ENCODE measurements at regions not wholly inside any gene's neighbourhood (a gene's known extent, or its start where the extent isn't known, plus 50 kb on each side); places are given as distances from the start of the nearest gene placed in this dataset.

DNA sequence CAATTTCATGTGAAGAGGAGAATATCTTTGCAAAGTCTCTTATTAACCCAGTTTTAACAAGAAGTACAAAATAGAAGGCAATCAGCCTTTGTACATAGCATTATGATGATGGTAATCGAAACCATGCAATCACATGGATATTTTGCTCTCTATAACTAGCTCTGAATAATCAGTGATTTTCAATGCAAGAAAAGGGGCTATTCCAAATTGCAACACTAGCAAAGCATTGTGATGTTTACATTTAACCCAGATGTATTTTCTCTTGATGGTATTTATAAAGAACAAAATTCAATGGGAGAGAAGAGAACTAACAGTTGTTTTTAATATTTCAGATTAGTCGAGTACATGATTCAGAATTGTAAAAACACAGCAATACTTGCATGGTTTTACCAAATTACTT lies 437.5 kb upstream of the DMAC1 start:
- WGBS (ENCODE audit: insufficient coverage) = no CpG with 5 or more reads among the region's 2 CpGs
- Histone ChIP-seq H3K4me3 (ENCODE audit: low read depth, low read length) (no peak overlapping the region), H3K27me3 (ENCODE audit: control insufficient read depth, insufficient read depth, low read length) (no peaks in the 10 kb centered on the region), H3K36me3 (ENCODE audit: control insufficient read depth, insufficient read depth, low read length) (no peaks in the 10 kb centered on the region), H3K4me1 (ENCODE audit: control insufficient read depth, insufficient read depth, low read length) (peaks cover 4% of the 10 kb centered on the region), H3K27ac (ENCODE audit: low read depth, low read length) (no peak overlapping the region), H3K9me3 (ENCODE audit: control insufficient read depth, insufficient read depth, low read length) (no peaks in the 10 kb centered on the region)
- DNase-seq (ENCODE audit: low read depth in 4 of 6, low spot score in 6 of 6) = no peak

DNA sequence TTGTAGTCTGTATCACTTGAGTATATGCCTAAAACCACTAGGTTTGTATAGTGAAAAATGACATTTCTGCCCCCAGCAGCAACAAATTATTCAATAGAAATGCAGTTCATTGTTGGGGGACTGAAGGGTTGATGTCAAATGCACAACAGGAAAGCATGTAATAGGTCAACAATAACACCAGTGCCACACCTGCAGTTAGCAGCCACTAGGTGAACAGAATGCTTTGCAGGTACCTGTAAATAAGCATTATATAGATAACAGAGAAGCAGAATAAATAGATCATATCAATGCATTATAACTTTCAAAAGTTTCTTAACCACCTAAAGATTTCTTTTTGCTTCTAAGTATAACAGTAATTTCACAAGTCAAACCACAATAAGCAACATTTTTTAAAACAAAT lies 435.9 kb upstream of the DMAC1 start:
- no peak overlapping the region for H3K4me3 ChIP-seq (ENCODE audit: low read depth, low read length)
- peaks cover 4% of the 10 kb centered on the region for H3K4me1 ChIP-seq (ENCODE audit: control insufficient read depth, insufficient read depth, low read length)
- H3K9me3 ChIP-seq (ENCODE audit: control insufficient read depth, insufficient read depth, low read length) = no peaks in the 10 kb centered on the region
- no peak for DNase-seq (ENCODE audit: low read depth in 4 of 6, low spot score in 6 of 6)
- H3K27me3 ChIP-seq (ENCODE audit: control insufficient read depth, insufficient read depth, low read length) = no peaks in the 10 kb centered on the region
- H3K36me3 ChIP-seq (ENCODE audit: control insufficient read depth, insufficient read depth, low read length) = no peaks in the 10 kb centered on the region
- no peak overlapping the region for H3K27ac ChIP-seq (ENCODE audit: low read depth, low read length)

DNA sequence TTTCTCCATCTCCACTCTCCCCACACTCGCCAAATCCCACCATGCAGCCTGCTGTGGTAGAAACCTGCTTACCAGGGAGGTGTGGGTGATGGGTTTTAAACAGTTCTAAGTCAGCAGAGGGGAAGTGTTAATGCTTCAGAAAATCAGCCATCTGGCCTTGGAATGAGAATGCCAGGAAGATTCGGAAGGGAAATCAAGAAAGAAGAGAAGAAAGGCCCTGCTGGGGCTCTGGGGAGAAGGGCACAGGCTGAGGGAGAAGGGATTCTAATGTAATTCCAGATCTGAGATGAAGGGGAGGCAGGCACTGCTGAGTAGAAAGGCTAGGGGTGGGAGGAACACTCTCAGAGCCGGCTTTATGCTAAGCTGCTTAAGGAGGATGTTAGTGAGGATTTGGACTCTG lies 434.7 kb upstream of the DMAC1 start:
- Histone ChIP-seq H3K27me3 (ENCODE audit: control insufficient read depth, insufficient read depth, low read length) (no peaks in the 10 kb centered on the region), H3K4me1 (ENCODE audit: control insufficient read depth, insufficient read depth, low read length) (peaks cover 4% of the 10 kb centered on the region), H3K4me3 (ENCODE audit: low read depth, low read length) (no peak overlapping the region), H3K9me3 (ENCODE audit: control insufficient read depth, insufficient read depth, low read length) (no peaks in the 10 kb centered on the region), H3K27ac (ENCODE audit: low read depth, low read length) (no peak overlapping the region), H3K36me3 (ENCODE audit: control insufficient read depth, insufficient read depth, low read length) (no peaks in the 10 kb centered on the region)
- 35% methylated on average over 2 of the region's 3 CpGs for WGBS (ENCODE audit: insufficient coverage)
- DNase-seq (ENCODE audit: low read depth in 4 of 6, low spot score in 6 of 6) = peak in 2 of 6 donors; percentile 56 to 69

DNA sequence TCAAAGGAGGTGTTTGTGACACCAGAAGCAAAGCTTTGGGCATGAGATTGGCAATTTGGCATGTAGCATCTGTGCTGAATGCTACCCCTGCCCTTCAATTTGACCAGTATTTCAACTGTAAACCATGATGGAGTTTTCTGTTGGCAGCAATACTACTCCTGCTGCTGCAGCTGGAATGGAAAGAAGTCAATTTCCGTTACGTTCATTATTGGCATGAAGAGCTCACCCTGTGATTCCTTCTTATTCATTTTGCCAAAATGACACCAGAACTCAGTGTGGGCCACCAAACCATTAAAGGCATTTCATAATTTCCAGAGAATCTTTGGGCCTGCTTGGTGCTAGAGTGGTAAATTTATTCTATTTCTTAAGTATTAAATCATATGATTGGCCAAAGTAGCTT lies 433.1 kb upstream of the DMAC1 start:
- no peaks in the 10 kb centered on the region for H3K27me3 ChIP-seq (ENCODE audit: control insufficient read depth, insufficient read depth, low read length)
- peaks cover 4% of the 10 kb centered on the region for H3K4me1 ChIP-seq (ENCODE audit: control insufficient read depth, insufficient read depth, low read length)
- DNase-seq (ENCODE audit: low read depth in 4 of 6, low spot score in 6 of 6) = no peak
- H3K27ac ChIP-seq (ENCODE audit: low read depth, low read length) = no peak overlapping the region
- H3K9me3 ChIP-seq (ENCODE audit: control insufficient read depth, insufficient read depth, low read length) = no peaks in the 10 kb centered on the region
- 80% methylated on average over 2 of the region's 2 CpGs for WGBS (ENCODE audit: insufficient coverage)
- H3K36me3 ChIP-seq (ENCODE audit: control insufficient read depth, insufficient read depth, low read length) = no peaks in the 10 kb centered on the region
- no peak overlapping the region for H3K4me3 ChIP-seq (ENCODE audit: low read depth, low read length)

DNA sequence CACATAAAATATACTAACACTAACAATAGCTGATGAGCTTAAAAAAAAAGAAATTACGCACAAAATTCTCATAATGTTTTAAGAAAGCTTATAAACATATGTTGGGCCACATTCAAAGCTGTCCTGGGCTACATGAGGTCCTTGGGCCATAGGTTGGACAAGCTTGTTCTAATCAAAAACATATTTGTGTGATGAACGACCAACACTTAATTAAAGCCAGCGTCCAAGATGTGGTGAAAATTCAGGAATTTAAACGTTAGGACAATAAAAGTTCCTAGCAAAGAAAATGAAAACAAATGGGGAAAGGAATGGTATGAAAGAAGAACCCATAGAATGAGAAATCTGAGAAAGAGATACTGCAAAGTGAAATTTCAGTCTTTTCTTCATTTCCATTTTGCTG lies 429.6 kb upstream of the DMAC1 start:
- no peaks in the 10 kb centered on the region for H3K9me3 ChIP-seq (ENCODE audit: control insufficient read depth, insufficient read depth, low read length)
- H3K27ac ChIP-seq (ENCODE audit: low read depth, low read length) = no peak overlapping the region
- DNase-seq (ENCODE audit: low read depth in 4 of 6, low spot score in 6 of 6) = no peak
- H3K27me3 ChIP-seq (ENCODE audit: control insufficient read depth, insufficient read depth, low read length) = no peaks in the 10 kb centered on the region
- no peak overlapping the region for H3K4me3 ChIP-seq (ENCODE audit: low read depth, low read length)
- H3K36me3 ChIP-seq (ENCODE audit: control insufficient read depth, insufficient read depth, low read length) = no peaks in the 10 kb centered on the region
- WGBS (ENCODE audit: insufficient coverage) = no CpG with 5 or more reads among the region's 4 CpGs
- H3K4me1 ChIP-seq (ENCODE audit: control insufficient read depth, insufficient read depth, low read length) = peaks cover 1% of the 10 kb centered on the region

DNA sequence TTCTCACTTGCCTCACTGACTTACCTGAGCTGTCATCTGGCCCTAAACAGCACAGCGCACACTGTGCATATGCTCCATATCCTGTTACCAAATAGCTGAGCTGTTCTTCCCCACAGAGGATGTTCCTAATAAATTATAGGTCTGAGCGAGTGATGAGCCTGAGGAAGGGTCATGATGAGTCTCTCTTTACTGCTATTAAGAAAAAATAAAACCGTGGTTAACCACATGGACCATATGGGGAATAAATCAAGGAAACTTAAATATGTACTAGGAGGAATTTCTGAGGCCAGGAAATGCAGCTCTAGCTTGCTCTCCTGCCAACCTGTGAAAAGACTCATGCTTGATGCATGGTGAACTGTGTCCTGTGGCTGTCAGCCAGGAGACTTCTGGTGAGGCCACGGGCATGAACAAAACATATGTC lies 424.8 kb upstream of the DMAC1 start:
- Histone ChIP-seq H3K4me1 (ENCODE audit: control insufficient read depth, insufficient read depth, low read length) (no peaks in the 10 kb centered on the region), H3K9me3 (ENCODE audit: control insufficient read depth, insufficient read depth, low read length) (no peaks in the 10 kb centered on the region), H3K36me3 (ENCODE audit: control insufficient read depth, insufficient read depth, low read length) (no peaks in the 10 kb centered on the region), H3K4me3 (ENCODE audit: low read depth, low read length) (no peak overlapping the region), H3K27me3 (ENCODE audit: control insufficient read depth, insufficient read depth, low read length) (no peaks in the 10 kb centered on the region), H3K27ac (ENCODE audit: low read depth, low read length) (no peak overlapping the region)
- DNase-seq (ENCODE audit: low read depth in 4 of 6, low spot score in 6 of 6) = no peak
- WGBS (ENCODE audit: insufficient coverage) = 55% methylated on average over 2 of the region's 4 CpGs

DNA sequence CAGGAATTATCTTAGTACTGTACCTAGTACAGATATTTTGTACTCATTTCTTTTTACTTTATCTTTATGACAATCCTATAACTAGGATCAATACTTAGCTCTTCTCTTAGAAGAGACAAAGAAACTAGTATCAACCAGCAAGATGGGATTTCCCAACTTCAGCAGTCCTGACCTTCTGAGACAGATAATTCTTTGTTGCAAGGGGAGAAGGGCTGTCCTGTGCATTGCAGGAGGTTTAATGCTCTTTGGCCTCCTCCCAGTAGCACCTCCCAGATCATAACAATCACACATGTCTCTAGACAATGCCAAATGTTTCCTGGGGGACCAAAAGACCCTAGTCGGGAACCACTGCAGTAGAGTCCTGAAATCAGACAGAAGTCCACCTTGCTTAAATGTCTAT lies 424.3 kb upstream of the DMAC1 start:
- Histone ChIP-seq H3K9me3 (ENCODE audit: control insufficient read depth, insufficient read depth, low read length) (no peaks in the 10 kb centered on the region), H3K27ac (ENCODE audit: low read depth, low read length) (no peak overlapping the region)
- no CpG with 5 or more reads among the region's 1 CpG for WGBS (ENCODE audit: insufficient coverage)

DNA sequence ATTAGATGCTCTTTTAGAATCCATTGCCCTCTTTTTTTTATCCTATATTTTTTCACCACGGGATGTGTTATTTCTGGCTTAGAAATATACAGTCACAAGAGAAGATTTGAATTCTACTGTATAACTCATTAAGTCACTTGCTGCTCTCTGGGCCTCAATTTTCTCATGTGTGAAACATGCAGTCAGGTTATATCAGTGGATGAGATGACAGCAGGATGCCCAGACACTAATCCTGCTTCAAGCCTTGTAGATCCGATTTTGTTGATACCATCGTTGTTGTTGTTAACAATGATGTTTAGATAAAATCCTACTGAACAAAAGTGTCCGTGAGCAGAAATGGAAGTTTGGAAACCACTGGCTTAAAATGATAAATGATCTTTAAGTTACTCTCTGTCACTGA lies 421.9 kb upstream of the DMAC1 start:
- Histone ChIP-seq H3K36me3 (ENCODE audit: control insufficient read depth, insufficient read depth, low read length) (no peaks in the 10 kb centered on the region), H3K9me3 (ENCODE audit: control insufficient read depth, insufficient read depth, low read length) (peaks cover 5% of the 10 kb centered on the region), H3K4me3 (ENCODE audit: low read depth, low read length) (no peak overlapping the region), H3K27me3 (ENCODE audit: control insufficient read depth, insufficient read depth, low read length) (no peaks in the 10 kb centered on the region), H3K27ac (ENCODE audit: low read depth, low read length) (no peak overlapping the region), H3K4me1 (ENCODE audit: control insufficient read depth, insufficient read depth, low read length) (no peaks in the 10 kb centered on the region)
- DNase-seq (ENCODE audit: low read depth in 4 of 6, low spot score in 6 of 6) = no peak
- WGBS (ENCODE audit: insufficient coverage) = no CpG with 5 or more reads among the region's 4 CpGs

More for the DNA sequence above, 424.3 kb upstream of the DMAC1 start:
- no peaks in the 10 kb centered on the region for H3K27me3 ChIP-seq (ENCODE audit: control insufficient read depth, insufficient read depth, low read length)
- no peak overlapping the region for H3K4me3 ChIP-seq (ENCODE audit: low read depth, low read length)
- no peaks in the 10 kb centered on the region for H3K4me1 ChIP-seq (ENCODE audit: control insufficient read depth, insufficient read depth, low read length)
- H3K36me3 ChIP-seq (ENCODE audit: control insufficient read depth, insufficient read depth, low read length) = no peaks in the 10 kb centered on the region
- DNase-seq (ENCODE audit: low read depth in 4 of 6, low spot score in 6 of 6) = no peak

DNA sequence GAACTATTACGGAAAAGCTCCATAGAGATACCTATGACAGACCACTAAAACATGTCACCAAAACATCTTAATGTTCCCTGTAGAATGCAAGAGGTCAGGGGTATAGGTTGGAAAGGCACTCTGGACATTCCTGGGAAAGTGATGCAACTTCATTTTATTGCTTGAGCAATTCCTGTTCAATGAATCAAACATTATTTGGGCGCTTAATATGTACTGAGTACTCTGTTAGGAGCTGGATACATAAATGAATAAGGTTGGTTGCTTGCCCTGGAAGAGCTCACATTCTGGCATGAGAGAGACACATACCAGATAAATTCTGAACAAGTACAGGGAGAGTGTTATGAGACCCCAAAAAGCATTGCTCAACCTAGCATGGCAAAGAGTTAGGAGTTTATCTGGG lies 408.9 kb upstream of the DMAC1 start:
- DNase-seq (ENCODE audit: low read depth in 4 of 6, low spot score in 6 of 6) = no peak
- Histone ChIP-seq H3K4me1 (ENCODE audit: control insufficient read depth, insufficient read depth, low read length) (no peaks in the 10 kb centered on the region), H3K4me3 (ENCODE audit: low read depth, low read length) (no peak overlapping the region), H3K36me3 (ENCODE audit: control insufficient read depth, insufficient read depth, low read length) (no peaks in the 10 kb centered on the region), H3K9me3 (ENCODE audit: control insufficient read depth, insufficient read depth, low read length) (no peaks in the 10 kb centered on the region), H3K27me3 (ENCODE audit: control insufficient read depth, insufficient read depth, low read length) (no peaks in the 10 kb centered on the region), H3K27ac (ENCODE audit: low read depth, low read length) (no peak overlapping the region)
- 100% methylated on average over 1 of the region's 2 CpGs for WGBS (ENCODE audit: insufficient coverage)

DNA sequence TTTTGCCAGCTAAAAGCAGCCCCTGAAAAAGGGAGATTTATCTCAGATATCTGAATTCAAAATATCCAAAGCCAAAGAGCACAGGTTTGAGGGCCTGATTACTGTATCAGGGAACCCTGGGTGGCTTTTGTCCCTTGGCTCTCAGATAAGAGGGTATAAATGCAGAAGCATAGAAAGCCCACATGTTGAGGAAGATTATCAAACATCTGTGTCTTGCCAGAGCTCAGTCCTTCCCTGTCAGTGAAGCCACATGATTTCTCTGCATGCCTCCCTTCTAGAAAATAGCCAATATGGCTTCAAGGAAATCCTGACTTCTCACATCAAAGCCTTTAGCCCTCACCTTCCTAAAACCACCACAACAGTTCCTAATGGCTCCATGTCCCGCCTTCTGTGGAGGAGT lies 408.0 kb upstream of the DMAC1 start:
- DNase-seq (ENCODE audit: low read depth in 4 of 6, low spot score in 6 of 6) = no peak
- no peak overlapping the region for H3K4me3 ChIP-seq (ENCODE audit: low read depth, low read length)
- H3K9me3 ChIP-seq (ENCODE audit: control insufficient read depth, insufficient read depth, low read length) = no peaks in the 10 kb centered on the region
- no peak overlapping the region for H3K27ac ChIP-seq (ENCODE audit: low read depth, low read length)
- no peaks in the 10 kb centered on the region for H3K36me3 ChIP-seq (ENCODE audit: control insufficient read depth, insufficient read depth, low read length)
- H3K4me1 ChIP-seq (ENCODE audit: control insufficient read depth, insufficient read depth, low read length) = no peaks in the 10 kb centered on the region
- whole genome bisulfite sequencing (ENCODE audit: insufficient coverage) = no CpG with 5 or more reads among the region's 1 CpG
- no peaks in the 10 kb centered on the region for H3K27me3 ChIP-seq (ENCODE audit: control insufficient read depth, insufficient read depth, low read length)

All from spinal cord (tissue), 9 donors.